Right cardiac atrium (tissue), 5 donors: ENCODE measurements at regions not wholly inside any gene's neighbourhood (a gene's known extent, or its start where the extent isn't known, plus 50 kb on each side); places are given as distances from the start of the nearest gene placed in this dataset.
"Not testable (repeated sequence)": the region's sequence is repeated elsewhere in the genome, so short reads cannot be mapped to it uniquely, and the experiment has no call there.

ENCODE experiments used
- ATAC-seq, 2 donors: fragments of 200-7000 bp; cut with Tn5 transposase; one replicate each; pipeline versions ENCODE4 v1.8.0 to v1.9.1; 2020; ENCODE audit warnings: moderate library complexity in 2 of 2, mild to moderate bottlenecking in 1 of 2
- DNase-seq, 3 donors: peaks; one replicate each; pipeline ENCODE4 v3.0.0-alpha.2; 2020
- H3K27ac ChIP-seq: one replicate; pipeline ENCODE4 v1.5.1; 2013; ENCODE audit warnings: mild to moderate bottlenecking, low read length, control low read depth, moderate library complexity
- H3K27me3 ChIP-seq: one replicate; pipeline ENCODE4 v1.6.1; 2013; ENCODE audit not compliant: control insufficient read depth, insufficient read depth
- H3K4me1 ChIP-seq: one replicate; pipeline ENCODE4 v1.6.1; 2013; ENCODE audit warnings: low read length; ENCODE audit not compliant: control insufficient read depth, insufficient read depth
- H3K4me3 ChIP-seq: one replicate; pipeline ENCODE4 v1.5.1; 2013; ENCODE audit warnings: low read length, control low read depth
- H3K9me3 ChIP-seq: one replicate; pipeline ENCODE4 v1.6.1; 2013; ENCODE audit warnings: low read length; ENCODE audit not compliant: control insufficient read depth
- WGBS: extraction: QIAGEN DNeasy Blood & Tissue Kit; methylation state at CpG from one replicate; pipeline ENCODE4 v1.1.7; 2013; 5-methylcytosine and 5-hydroxymethylcytosine counted together
- intact Hi-C, 4 donors: fragments of 100-400 bp; cut with DNase I; formaldehyde crosslinking; loops; one replicate each; pipeline versions ENCODE4 v1.11.0 to v1.14.0; 2022 to 2023
- donor health status: healthy with polysubstance abuse.
- donor health status: DM: no; HTN: yes; CAD: no.
- donor health status: DM: no; HTN: no; CAD: no.
- donor health status: DM: no; HTN: yes; CAD: no; lungs with severe emphysema.
- donor health status: DM: yes; HTN: yes; CAD: no.

- H3K4me3 ChIP-seq, DNase-seq, H3K9me3 ChIP-seq, H3K27ac ChIP-seq, ATAC-seq, intact Hi-C loops, H3K27me3 ChIP-seq, H3K4me1 ChIP-seq: not testable (repeated sequence)
- WGBS = 88% methylated on average over 34 of the region's 34 CpGs
Measured at GRCh38 chr22:11630386-11631084, 3897.5 kb upstream of the OR11H1 start.
